HG02938 (cell line): ENCODE measurements at regions not wholly inside any gene's neighbourhood (a gene's known extent, or its start where the extent isn't known, plus 50 kb on each side); places are given as distances from the start of the nearest gene placed in this dataset.
"Not testable (repeated sequence)": the region's sequence is repeated elsewhere in the genome, so short reads cannot be mapped to it uniquely, and the experiment has no call there.

Source experiments
- ATAC-seq: cut with Tn5 transposase; IDR thresholded peaks from one replicate; pipeline ENCODE4 v1.9.1; 2021; ENCODE audit warnings: mild to moderate bottlenecking, moderate library complexity; ENCODE audit not compliant: unreplicated experiment

- ATAC-seq = no peak
Observed at GRCh38 chr11:45390407-45390806, 104.3 kb upstream of the SYT13 start.

GRCh38 chr11:45388472-45388871 is 102.3 kb upstream of the SYT13 start:
- ATAC-seq = no peak

- ATAC-seq = not testable (repeated sequence)
Observed at GRCh38 chr11:45387885-45388284, 101.7 kb upstream of the SYT13 start.

- no peak for ATAC-seq
Observed at GRCh38 chr11:45386972-45387371, 100.8 kb upstream of the SYT13 start.

- ATAC-seq = no peak
Observed at GRCh38 chr11:45385844-45386243, 99.7 kb upstream of the SYT13 start.

- ATAC-seq = no peak
Observed at GRCh38 chr11:45385423-45385822, 99.3 kb upstream of the SYT13 start.

- ATAC-seq = no peak
Observed at GRCh38 chr11:45384711-45385241, 98.6 kb upstream of the SYT13 start.

- ATAC-seq = no peak
Observed at GRCh38 chr11:45384016-45384415, 97.9 kb upstream of the SYT13 start.

- ATAC-seq = no peak
Observed at GRCh38 chr11:45383224-45383623, 97.1 kb upstream of the SYT13 start.

GRCh38 chr11:45382133-45382878 is 96.2 kb upstream of the SYT13 start:
- no peak for ATAC-seq

- ATAC-seq = no peak
Observed at GRCh38 chr11:45379162-45379863, 93.2 kb upstream of the SYT13 start.

GRCh38 chr11:45378516-45378915 is 92.4 kb upstream of the SYT13 start:
- ATAC-seq = no peak

GRCh38 chr11:45374653-45375059 is 88.5 kb upstream of the SYT13 start:
- no peak for ATAC-seq

- ATAC-seq = no peak
Observed at GRCh38 chr11:45374130-45374529, 88.0 kb upstream of the SYT13 start.

GRCh38 chr11:45373506-45374035 is 87.4 kb upstream of the SYT13 start:
- no peak for ATAC-seq

- not testable (repeated sequence) for ATAC-seq
Observed at GRCh38 chr11:45372414-45372813, 86.3 kb upstream of the SYT13 start.

GRCh38 chr11:45371251-45372115 is 85.3 kb upstream of the SYT13 start:
- no peak for ATAC-seq

GRCh38 chr11:45369313-45369712 is 83.2 kb upstream of the SYT13 start:
- ATAC-seq = no peak

- no peak for ATAC-seq
Observed at GRCh38 chr11:45368697-45369096, 82.6 kb upstream of the SYT13 start.

- ATAC-seq = no peak
Observed at GRCh38 chr11:45366619-45367190, 80.6 kb upstream of the SYT13 start.
